GM12878 (cell line): ENCODE measurements at regions not wholly inside any gene's neighbourhood (a gene's known extent, or its start where the extent isn't known, plus 50 kb on each side); places are given as distances from the start of the nearest gene placed in this dataset.

Experiments used
- ATAC-seq: fragments of 200-7000 bp; cut with Tn5 transposase; 3 replicates; pipeline ENCODE4 v1.9.1; 2020; ENCODE audit warnings: mild to moderate bottlenecking, moderate library complexity
- BruUV-seq: library from RNA; stranded (reverse); fragments of 400-500 nt; replicated peaks from 2 replicates; lab custom pipeline; 2021; lab: Mats Ljungman, UMichigan
- CTCF ChIA-PET: fragments of 300-600 bp; sonication (Branson Sonifier 250); formaldehyde crosslinking; extraction: SDS; loops from one replicate; lab custom pipeline; 2021; ENCODE audit warnings: inconsistent platforms; lab: Yijun Ruan, JAX
- POLR2A ChIA-PET: fragments of 350-600 bp; formaldehyde crosslinking; extraction: SDS; loops from one replicate; lab custom pipeline; 2021; ENCODE audit warnings: inconsistent platforms; lab: Charles Lee
- RAD21 ChIA-PET: fragments of 300-600 bp; sonication (Branson Sonifier 250); formaldehyde crosslinking; loops from one replicate; lab custom pipeline; 2023; ENCODE audit warnings: antibody characterized with exemption; ENCODE audit not compliant: unreplicated experiment; lab: Charles Lee
- SMC1A ChIA-PET: fragments of 300-600 bp; sonication (Branson Sonifier 250); formaldehyde crosslinking; loops from one replicate; lab custom pipeline; 2023; ENCODE audit not compliant: unreplicated experiment, uncharacterized antibody; lab: Charles Lee
- DNase-seq: peaks from one replicate; pipeline ENCODE4 v3.0.0-alpha.2; 2011; ENCODE audit warnings: low read depth, low spot score
- FAIRE-seq: peaks from 3 replicates; lab custom pipeline; 2011; peaks lifted over from hg19 to GRCh38; lab: Jason Lieb, UNC
- H2AFZ ChIP-seq: 2 replicates; pipeline ENCODE4 v1.6.0; 2011; ENCODE audit warnings: low read depth, low read length, control low read depth; ENCODE audit not compliant: control insufficient read depth
- H3K27ac ChIP-seq: 2 replicates; pipeline ENCODE4 v1.5.1; 2011; ENCODE audit warnings: control low read depth; ENCODE audit not compliant: control insufficient read depth, insufficient read depth
- H3K27me3 ChIP-seq, 2 experiments: replicated peaks in 1 of 2; 2 replicates each; pipeline versions ENCODE4 v1.6.0 to v1.6.1; 2011; ENCODE audit warnings: low read length in 1 of 2; ENCODE audit not compliant: control insufficient read depth in 2 of 2, insufficient read depth in 2 of 2
- H3K36me3 ChIP-seq, 2 experiments: 2 replicates each; pipeline ENCODE4 v1.5.1; 2011; ENCODE audit warnings: low read length in 1 of 2; ENCODE audit not compliant: control insufficient read depth in 2 of 2, insufficient read depth in 2 of 2
- H3K4me1 ChIP-seq: 2 replicates; pipeline ENCODE4 v1.6.1; 2011; ENCODE audit warnings: mild to moderate bottlenecking, low read length, moderate library complexity, mixed read lengths; ENCODE audit not compliant: control insufficient read depth, insufficient read depth
- H3K4me2 ChIP-seq: 2 replicates; pipeline ENCODE4 v1.6.0; 2011; ENCODE audit warnings: control low read depth; ENCODE audit not compliant: control insufficient read depth, insufficient read depth
- H3K4me3 ChIP-seq: fragments of 200-600 bp; sonication (generic); 2 replicates; pipeline ENCODE4 v1.5.1; 2016
- H3K79me2 ChIP-seq: 2 replicates; pipeline ENCODE4 v1.6.0; 2011; ENCODE audit warnings: low read length; ENCODE audit not compliant: control insufficient read depth, insufficient read depth
- H3K9ac ChIP-seq: 2 replicates; pipeline ENCODE4 v1.8.0; 2011; ENCODE audit warnings: low read length, control low read depth, mixed read lengths; ENCODE audit not compliant: control insufficient read depth, insufficient read depth
- H3K9me3 ChIP-seq: replicated peaks from 3 replicates; pipeline ENCODE4 v1.5.1; 2011; ENCODE audit warnings: mild to moderate bottlenecking, low read length; ENCODE audit not compliant: control insufficient read depth, insufficient read depth
- H4K20me1 ChIP-seq: 2 replicates; pipeline ENCODE4 v1.6.0; 2011; ENCODE audit not compliant: control insufficient read depth, insufficient read depth
- BRCA1 ChIP-seq: IDR thresholded peaks from 2 replicates; pipeline ENCODE4 v1.6.1; 2011; ENCODE audit warnings: low read depth, low read length, improper control_type of control experiment
- CHD2 ChIP-seq: IDR thresholded peaks from 2 replicates; pipeline ENCODE4 v1.6.1; 2011; ENCODE audit warnings: low read depth, low read length, improper control_type of control experiment, borderline replicate concordance
- FOS ChIP-seq: IDR thresholded peaks from 3 replicates; pipeline ENCODE4 v1.6.1; 2011; ENCODE audit warnings: borderline replicate concordance; ENCODE audit not compliant: insufficient read length; ENCODE audit errors: extremely low read depth
- HDAC2 ChIP-seq: fragments of 200-600 bp; sonication (generic); IDR thresholded peaks from 2 replicates; pipeline ENCODE4 v1.6.1; 2017
- MXI1 ChIP-seq: fragments of 150-350 bp; IDR thresholded peaks from 2 replicates; pipeline ENCODE4 v1.6.1; 2011; ENCODE audit warnings: low read depth, mild to moderate bottlenecking, inconsistent platforms, low read length, improper control_type of control experiment
- NFIC ChIP-seq: IDR thresholded peaks from 2 replicates; pipeline ENCODE4 v1.6.1; 2012; ENCODE audit warnings: low read depth, mild to moderate bottlenecking, inconsistent platforms, low read length, moderate library complexity
- PAX5 ChIP-seq: IDR thresholded peaks from 2 replicates; pipeline ENCODE4 v1.6.1; 2011; ENCODE audit warnings: low read depth, low read length, borderline replicate concordance
- POLR2A ChIP-seq: IDR thresholded peaks from 2 replicates; pipeline ENCODE4 v1.6.1; 2011; ENCODE audit warnings: low read depth, mild to moderate bottlenecking, low read length
- RCOR1 ChIP-seq: conservative IDR thresholded peaks from 2 replicates; pipeline ENCODE4 v1.6.1; 2012; ENCODE audit warnings: low read depth, low read length, improper control_type of control experiment
- SIN3A ChIP-seq: IDR thresholded peaks from 2 replicates; pipeline ENCODE4 v1.6.1; 2012; ENCODE audit warnings: low read depth, low read length, improper control_type of control experiment
- SMC3 ChIP-seq: IDR thresholded peaks from 2 replicates; pipeline ENCODE4 v1.6.1; 2011; ENCODE audit warnings: low read length, improper control_type of control experiment, borderline replicate concordance
- SREBF1 ChIP-seq: IDR thresholded peaks from 2 replicates; pipeline ENCODE4 v1.6.1; 2012; ENCODE audit warnings: mild to moderate bottlenecking, low read length
- STAT1 ChIP-seq: fragments of 450-650 bp; conservative IDR thresholded peaks from 2 replicates; pipeline ENCODE4 v1.6.1; 2014; ENCODE audit warnings: antibody characterized with exemption, mild to moderate bottlenecking
- ZNF207 ChIP-seq: fragments of 450-650 bp; IDR thresholded peaks from 2 replicates; pipeline ENCODE4 v1.6.1; 2014; ENCODE audit warnings: antibody characterized with exemption, mild to moderate bottlenecking, borderline replicate concordance
- ZNF622 ChIP-seq: fragments of 450-650 bp; IDR thresholded peaks from 2 replicates; pipeline ENCODE4 v1.6.1; 2017; ENCODE audit warnings: mild to moderate bottlenecking, inconsistent platforms
- WGBS: methylation state at CpG from one replicate; pipeline ENCODE4 v1.1.6; 2016; ENCODE audit warnings: low lambda C conversion rate; ENCODE audit not compliant: insufficient replicate concordance, insufficient coverage; ENCODE audit errors: missing lambda C conversion rate; 5-methylcytosine and 5-hydroxymethylcytosine counted together
- in situ Hi-C: fragments of 300-500 bp; cut with MboI; formaldehyde crosslinking; loops from 9 replicates; pipeline ENCODE4 v1.14.3; 2018; ENCODE audit warnings: mixed read lengths
- intact Hi-C: fragments of 100-400 bp; cut with micrococcal nuclease; formaldehyde crosslinking; loops from one replicate; pipeline ENCODE4 v1.14.2; 2022; ENCODE audit not compliant: unreplicated experiment
- TF ChIP-seq, protein P1 (sequence below): fragments of 150-350 bp; IDR thresholded peaks from 2 replicates; pipeline ENCODE4 v1.6.1; 2016; ENCODE audit warnings: low read depth, low read length
- TF ChIP-seq, protein P2 (sequence below): IDR thresholded peaks from 2 replicates; pipeline ENCODE4 v1.6.1; 2012; ENCODE audit warnings: improper control_type of control experiment, low read depth, low read length; ENCODE audit not compliant: insufficient replicate concordance

DNA sequence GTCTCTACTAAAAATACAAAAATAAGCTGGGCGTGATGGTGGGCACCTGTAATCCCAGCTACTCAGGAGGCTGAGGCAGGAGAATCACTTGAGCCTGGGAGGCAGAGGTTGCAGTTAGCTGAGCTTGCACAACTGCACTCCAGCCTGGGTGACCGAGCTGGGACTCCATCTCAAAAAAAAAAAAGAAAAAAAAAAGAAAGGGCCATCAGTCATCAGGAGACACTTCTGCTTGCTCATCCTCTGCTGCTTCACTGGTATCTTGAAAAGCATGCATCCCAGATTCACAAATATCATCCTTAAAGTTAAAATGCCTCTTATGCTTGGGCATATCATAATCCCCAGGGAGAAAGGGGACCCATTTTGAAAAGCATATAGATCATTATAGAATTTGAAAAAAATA is 176.6 kb upstream of the NR2F2 start:
- ATAC-seq: no peak
- no TSS peak for BruUV-seq
- CTCF ChIA-PET: no interaction called here

More for the DNA sequence above, 176.6 kb upstream of the NR2F2 start:
- no peak overlapping the region for H2AFZ ChIP-seq
- H3K79me2 ChIP-seq: no peaks in the 10 kb centered on the region
- H3K4me2 ChIP-seq: no peak overlapping the region
- no peak overlapping the region for H3K4me3 ChIP-seq
- H3K9ac ChIP-seq: no peak overlapping the region
- no peak overlapping the region for H3K27ac ChIP-seq
- intact Hi-C loops (no loop called here), in situ Hi-C loops (no loop called here)
- H3K9me3 ChIP-seq: no peaks in the 10 kb centered on the region
- POLR2A ChIA-PET: no interaction called here
- TF ChIP-seq BRCA1 (no peak), SREBF1 (no peak), SMC3 (no peak), SIN3A (no peak), PAX5 (no peak), STAT1 (no peak), NFIC (no peak), ZNF207 (no peak), RCOR1 (no peak), MXI1 (no peak), CHD2 (no peak), ZNF622 (no peak), POLR2A (no peak), FOS (no peak), HDAC2 (no peak)
- TF ChIP-seq, protein P1, sequence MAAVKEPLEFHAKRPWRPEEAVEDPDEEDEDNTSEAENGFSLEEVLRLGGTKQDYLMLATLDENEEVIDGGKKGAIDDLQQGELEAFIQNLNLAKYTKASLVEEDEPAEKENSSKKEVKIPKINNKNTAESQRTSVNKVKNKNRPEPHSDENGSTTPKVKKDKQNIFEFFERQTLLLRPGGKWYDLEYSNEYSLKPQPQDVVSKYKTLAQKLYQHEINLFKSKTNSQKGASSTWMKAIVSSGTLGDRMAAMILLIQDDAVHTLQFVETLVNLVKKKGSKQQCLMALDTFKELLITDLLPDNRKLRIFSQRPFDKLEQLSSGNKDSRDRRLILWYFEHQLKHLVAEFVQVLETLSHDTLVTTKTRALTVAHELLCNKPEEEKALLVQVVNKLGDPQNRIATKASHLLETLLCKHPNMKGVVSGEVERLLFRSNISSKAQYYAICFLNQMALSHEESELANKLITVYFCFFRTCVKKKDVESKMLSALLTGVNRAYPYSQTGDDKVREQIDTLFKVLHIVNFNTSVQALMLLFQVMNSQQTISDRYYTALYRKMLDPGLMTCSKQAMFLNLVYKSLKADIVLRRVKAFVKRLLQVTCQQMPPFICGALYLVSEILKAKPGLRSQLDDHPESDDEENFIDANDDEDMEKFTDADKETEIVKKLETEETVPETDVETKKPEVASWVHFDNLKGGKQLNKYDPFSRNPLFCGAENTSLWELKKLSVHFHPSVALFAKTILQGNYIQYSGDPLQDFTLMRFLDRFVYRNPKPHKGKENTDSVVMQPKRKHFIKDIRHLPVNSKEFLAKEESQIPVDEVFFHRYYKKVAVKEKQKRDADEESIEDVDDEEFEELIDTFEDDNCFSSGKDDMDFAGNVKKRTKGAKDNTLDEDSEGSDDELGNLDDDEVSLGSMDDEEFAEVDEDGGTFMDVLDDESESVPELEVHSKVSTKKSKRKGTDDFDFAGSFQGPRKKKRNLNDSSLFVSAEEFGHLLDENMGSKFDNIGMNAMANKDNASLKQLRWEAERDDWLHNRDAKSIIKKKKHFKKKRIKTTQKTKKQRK: no peak
- TF ChIP-seq, protein P2, sequence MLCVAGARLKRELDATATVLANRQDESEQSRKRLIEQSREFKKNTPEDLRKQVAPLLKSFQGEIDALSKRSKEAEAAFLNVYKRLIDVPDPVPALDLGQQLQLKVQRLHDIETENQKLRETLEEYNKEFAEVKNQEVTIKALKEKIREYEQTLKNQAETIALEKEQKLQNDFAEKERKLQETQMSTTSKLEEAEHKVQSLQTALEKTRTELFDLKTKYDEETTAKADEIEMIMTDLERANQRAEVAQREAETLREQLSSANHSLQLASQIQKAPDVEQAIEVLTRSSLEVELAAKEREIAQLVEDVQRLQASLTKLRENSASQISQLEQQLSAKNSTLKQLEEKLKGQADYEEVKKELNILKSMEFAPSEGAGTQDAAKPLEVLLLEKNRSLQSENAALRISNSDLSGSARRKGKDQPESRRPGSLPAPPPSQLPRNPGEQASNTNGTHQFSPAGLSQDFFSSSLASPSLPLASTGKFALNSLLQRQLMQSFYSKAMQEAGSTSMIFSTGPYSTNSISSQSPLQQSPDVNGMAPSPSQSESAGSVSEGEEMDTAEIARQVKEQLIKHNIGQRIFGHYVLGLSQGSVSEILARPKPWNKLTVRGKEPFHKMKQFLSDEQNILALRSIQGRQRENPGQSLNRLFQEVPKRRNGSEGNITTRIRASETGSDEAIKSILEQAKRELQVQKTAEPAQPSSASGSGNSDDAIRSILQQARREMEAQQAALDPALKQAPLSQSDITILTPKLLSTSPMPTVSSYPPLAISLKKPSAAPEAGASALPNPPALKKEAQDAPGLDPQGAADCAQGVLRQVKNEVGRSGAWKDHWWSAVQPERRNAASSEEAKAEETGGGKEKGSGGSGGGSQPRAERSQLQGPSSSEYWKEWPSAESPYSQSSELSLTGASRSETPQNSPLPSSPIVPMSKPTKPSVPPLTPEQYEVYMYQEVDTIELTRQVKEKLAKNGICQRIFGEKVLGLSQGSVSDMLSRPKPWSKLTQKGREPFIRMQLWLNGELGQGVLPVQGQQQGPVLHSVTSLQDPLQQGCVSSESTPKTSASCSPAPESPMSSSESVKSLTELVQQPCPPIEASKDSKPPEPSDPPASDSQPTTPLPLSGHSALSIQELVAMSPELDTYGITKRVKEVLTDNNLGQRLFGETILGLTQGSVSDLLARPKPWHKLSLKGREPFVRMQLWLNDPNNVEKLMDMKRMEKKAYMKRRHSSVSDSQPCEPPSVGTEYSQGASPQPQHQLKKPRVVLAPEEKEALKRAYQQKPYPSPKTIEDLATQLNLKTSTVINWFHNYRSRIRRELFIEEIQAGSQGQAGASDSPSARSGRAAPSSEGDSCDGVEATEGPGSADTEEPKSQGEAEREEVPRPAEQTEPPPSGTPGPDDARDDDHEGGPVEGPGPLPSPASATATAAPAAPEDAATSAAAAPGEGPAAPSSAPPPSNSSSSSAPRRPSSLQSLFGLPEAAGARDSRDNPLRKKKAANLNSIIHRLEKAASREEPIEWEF: no peak
- 0% methylated on average over 1 of the region's 2 CpGs for WGBS
- no peak for DNase-seq
- no peaks in the 10 kb centered on the region for H3K36me3 ChIP-seq
- no peaks in the 10 kb centered on the region for H4K20me1 ChIP-seq
- no peaks in the 10 kb centered on the region for H3K27me3 ChIP-seq
- SMC1A ChIA-PET: interaction anchor here (0.7 kb wide), 1 partner anchor 9 kb away, joined by 3 read pairs; no protein-coding TSS in a partner anchor
- RAD21 ChIA-PET: no interaction called here
- no peak for FAIRE-seq
- no peaks in the 10 kb centered on the region for H3K4me1 ChIP-seq
